ENCODE measurements at regions not wholly inside any gene's neighbourhood (a gene's known extent, or its start where the extent isn't known, plus 50 kb on each side); places are given as distances from the start of the nearest gene placed in this dataset.

GRCh38 chr9:27924502-27924901 is 351.2 kb upstream of the C9orf72 start:
- TF ChIP-seq CTCF (IDR thresholded peaks at IDR 0.05) (no peak), POLR2A (IDR thresholded peaks at IDR 0.05) (no peak)

Measured in thyroid gland (tissue), 4 donors.